Hepatic stellate cell (primary cell): ENCODE measurements at regions not wholly inside any gene's neighbourhood (a gene's known extent, or its start where the extent isn't known, plus 50 kb on each side); places are given as distances from the start of the nearest gene placed in this dataset.
"Not testable (repeated sequence)": the region's sequence is repeated elsewhere in the genome, so short reads cannot be mapped to it uniquely, and the experiment has no call there.

Source experiments
- DNase-seq: peaks from one replicate; pipeline ENCODE4 v3.0.0; 2011; ENCODE audit warnings: low spot score

- no peak for DNase-seq
Observed at GRCh38 chr5:84885485-84886258, 501.0 kb upstream of the EDIL3 start.

- no peak for DNase-seq
Observed at GRCh38 chr5:84881737-84882136, 497.1 kb upstream of the EDIL3 start.

- no peak for DNase-seq
Observed at GRCh38 chr5:84874196-84874595, 489.5 kb upstream of the EDIL3 start.

- DNase-seq, result no peak
Observed at GRCh38 chr5:84872768-84873167, 488.1 kb upstream of the EDIL3 start.

- no peak for DNase-seq
Observed at GRCh38 chr5:84870369-84870768, 485.7 kb upstream of the EDIL3 start.

- DNase-seq, result no peak
Observed at GRCh38 chr5:84869675-84870074, 485.0 kb upstream of the EDIL3 start.

- DNase-seq, result not testable (repeated sequence)
Observed at GRCh38 chr5:84863936-84864335, 479.3 kb upstream of the EDIL3 start.

GRCh38 chr5:84863020-84863419, 478.3 kb upstream of the EDIL3 start:
- DNase-seq, result no peak

GRCh38 chr5:84862132-84862531, 477.5 kb upstream of the EDIL3 start:
- DNase-seq, result no peak

- DNase-seq, result peak; percentile 4
Observed at GRCh38 chr5:84861306-84861705, 476.6 kb upstream of the EDIL3 start.

- no peak for DNase-seq
Observed at GRCh38 chr5:84859056-84859455, 474.4 kb upstream of the EDIL3 start.

GRCh38 chr5:84831701-84832100, 447.0 kb upstream of the EDIL3 start:
- no peak for DNase-seq

- DNase-seq, result no peak
Observed at GRCh38 chr5:84830265-84830664, 445.6 kb upstream of the EDIL3 start.

GRCh38 chr5:84825606-84826005, 440.9 kb upstream of the EDIL3 start:
- DNase-seq, result no peak

- DNase-seq, result no peak
Observed at GRCh38 chr5:84821924-84822323, 437.2 kb upstream of the EDIL3 start.

GRCh38 chr5:84817953-84818352, 433.3 kb upstream of the EDIL3 start:
- DNase-seq, result no peak

- DNase-seq, result no peak
Observed at GRCh38 chr5:84816746-84817547, 432.3 kb upstream of the EDIL3 start.

- no peak for DNase-seq
Observed at GRCh38 chr5:84816160-84816559, 431.5 kb upstream of the EDIL3 start.

- DNase-seq, result no peak
Observed at GRCh38 chr5:84805473-84805872, 420.8 kb upstream of the EDIL3 start.

GRCh38 chr5:84796399-84796798, 411.7 kb upstream of the EDIL3 start:
- no peak for DNase-seq

GRCh38 chr5:84794486-84795035, 409.9 kb upstream of the EDIL3 start:
- DNase-seq, result no peak

GRCh38 chr5:84791730-84792129, 407.1 kb upstream of the EDIL3 start:
- DNase-seq, result no peak

GRCh38 chr5:84791138-84791537, 406.5 kb upstream of the EDIL3 start:
- DNase-seq, result no peak
